ENCODE measurements at regions not wholly inside any gene's neighbourhood (a gene's known extent, or its start where the extent isn't known, plus 50 kb on each side); places are given as distances from the start of the nearest gene placed in this dataset.

GRCh38 chr2:8053216-8053615 is 628.6 kb upstream of the ID2 start:
- no peak for TF ChIP-seq POLR2A (IDR thresholded peaks at IDR 0.05)
- no peak for TF ChIP-seq CTCF (IDR thresholded peaks at IDR 0.05)

All from adrenal gland (tissue), 5 donors.